A172 (cell line): ENCODE measurements at regions not wholly inside any gene's neighbourhood (a gene's known extent, or its start where the extent isn't known, plus 50 kb on each side); places are given as distances from the start of the nearest gene placed in this dataset.
"Not testable (repeated sequence)": the region's sequence is repeated elsewhere in the genome, so short reads cannot be mapped to it uniquely, and the experiment has no call there.

Source experiments
- DNase-seq: peaks from one replicate; pipeline ENCODE4 v3.0.0-alpha.2; 2015; ENCODE audit warnings: low spot score

- DNase-seq, result no peak
These were observed 188.3 kb upstream of the ANKRD55 start for GRCh38 chr5:56421246-56422075.

DNA sequence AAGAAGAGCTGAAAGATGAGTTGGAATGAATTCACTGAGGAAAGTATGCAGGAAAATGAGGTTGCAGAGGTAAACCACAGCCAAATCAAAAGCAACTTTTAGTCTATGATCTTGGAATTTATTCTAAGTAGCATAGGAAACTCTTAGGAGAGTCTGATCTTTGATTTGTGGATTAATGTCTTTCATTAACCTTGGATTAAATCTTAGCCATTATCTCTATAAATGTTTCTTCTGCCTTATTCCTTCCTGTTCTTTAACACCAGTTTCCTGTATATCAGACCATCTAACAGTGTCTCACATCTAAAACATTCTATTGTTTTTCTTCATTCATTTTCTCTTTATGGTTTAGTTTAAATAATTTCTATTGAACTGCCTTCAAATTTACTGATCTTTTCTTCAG, 187.2 kb upstream of the ANKRD55 start:
- DNase-seq, result no peak

GRCh38 chr5:56419667-56420066, 186.5 kb upstream of the ANKRD55 start:
- DNase-seq, result no peak

DNA sequence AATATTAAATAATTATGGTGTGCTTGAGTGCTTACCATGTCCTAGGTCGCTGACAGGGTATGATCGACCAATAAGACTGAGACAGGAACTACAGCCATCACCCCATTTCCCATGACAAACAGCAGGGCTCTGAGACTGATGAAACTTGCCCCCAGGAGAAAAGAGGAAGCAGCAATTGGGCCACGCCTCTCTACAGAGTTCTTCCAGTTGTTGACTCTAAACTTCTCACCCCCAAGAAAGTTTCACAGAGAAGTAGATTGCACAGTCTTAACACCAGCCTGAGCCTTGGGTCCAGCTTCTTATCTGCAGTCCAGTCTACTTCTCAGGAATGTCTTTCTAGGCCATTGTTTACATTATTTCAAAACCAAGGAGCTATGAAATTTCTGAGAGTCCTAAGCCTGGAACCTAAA, 182.2 kb upstream of the ANKRD55 start:
- DNase-seq, result peak; percentile 12

DNA sequence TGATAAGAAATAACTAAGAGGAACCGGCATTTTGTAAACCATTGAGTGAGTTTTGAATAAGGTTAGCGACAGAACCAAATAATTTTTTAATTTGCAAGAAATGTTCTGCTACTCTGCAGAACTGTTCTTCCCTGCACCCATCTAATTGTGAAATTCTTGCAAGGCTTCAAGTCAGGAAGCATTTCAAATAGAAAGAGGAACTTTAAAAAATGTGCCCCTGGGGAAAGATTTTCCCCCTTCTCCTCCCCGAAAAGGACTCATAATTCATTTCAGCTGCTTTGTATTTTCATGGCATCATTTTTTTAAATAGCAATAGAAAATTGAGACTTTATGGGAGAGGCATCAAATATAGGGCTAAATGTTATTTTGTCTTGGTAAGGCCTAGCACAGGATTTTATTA, 180.9 kb upstream of the ANKRD55 start:
- no peak for DNase-seq

DNA sequence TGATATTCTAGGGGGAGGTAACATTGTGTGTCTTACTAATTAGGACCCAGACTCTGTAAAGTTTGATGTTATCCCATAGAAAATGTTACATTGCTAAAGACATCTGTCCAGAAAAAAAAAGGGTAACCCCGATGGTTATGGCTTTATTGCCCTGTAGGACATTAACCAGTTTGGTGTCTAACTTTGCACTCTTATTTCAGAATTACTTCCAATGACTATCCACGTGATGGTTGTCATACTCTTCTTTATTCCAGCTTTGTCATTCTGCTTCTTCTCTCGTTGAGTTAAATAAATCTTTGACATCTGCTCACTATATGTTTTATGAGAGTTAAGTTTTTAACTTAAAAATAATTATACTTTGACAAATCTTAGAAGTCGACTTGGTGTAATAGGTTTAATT, 180.4 kb upstream of the ANKRD55 start:
- no peak for DNase-seq

GRCh38 chr5:56412601-56413379, 179.7 kb upstream of the ANKRD55 start:
- DNase-seq, result no peak

- DNase-seq, result no peak
These were observed 177.6 kb upstream of the ANKRD55 start for GRCh38 chr5:56410696-56411095.

GRCh38 chr5:56409331-56410190, 176.4 kb upstream of the ANKRD55 start:
- peak; percentile 90 for DNase-seq

DNA sequence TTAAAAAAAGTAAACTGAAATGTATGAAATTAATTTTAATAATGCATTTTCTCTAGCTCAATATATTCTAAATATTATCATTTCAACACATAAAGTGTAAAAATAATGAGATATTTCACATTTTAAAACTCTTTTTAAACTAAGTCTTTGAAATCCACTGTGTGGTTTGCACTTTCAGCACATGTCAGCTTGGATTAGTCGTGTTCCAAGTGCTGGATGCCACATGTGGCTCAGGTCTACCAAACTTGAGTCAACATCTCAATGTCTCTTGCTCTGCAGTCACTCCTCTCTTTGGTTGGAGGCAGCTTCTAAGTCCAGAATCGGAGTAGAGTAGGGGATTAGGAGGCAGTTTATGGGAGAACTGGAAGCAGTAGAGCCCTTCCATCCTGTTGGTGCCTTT, 173.7 kb upstream of the ANKRD55 start:
- no peak for DNase-seq

DNA sequence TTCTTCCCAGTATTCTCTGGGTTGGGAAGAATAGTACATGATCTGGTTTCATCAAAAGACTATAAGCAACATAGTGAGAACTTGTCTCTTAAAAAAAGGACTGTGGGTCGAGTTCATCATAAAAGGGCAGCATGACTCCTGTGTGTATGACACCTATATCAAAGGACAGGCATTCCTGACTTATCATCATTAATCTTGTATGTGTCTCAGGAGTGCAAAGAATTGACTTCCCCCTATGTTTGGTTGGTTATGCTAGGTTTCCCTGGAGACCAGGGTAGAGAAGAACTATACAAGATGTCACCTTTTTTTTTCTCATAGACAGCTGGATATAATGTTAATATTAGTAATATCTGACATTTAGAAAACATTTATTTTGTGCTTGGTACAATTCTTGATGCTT, 173.1 kb upstream of the ANKRD55 start:
- no peak for DNase-seq

DNA sequence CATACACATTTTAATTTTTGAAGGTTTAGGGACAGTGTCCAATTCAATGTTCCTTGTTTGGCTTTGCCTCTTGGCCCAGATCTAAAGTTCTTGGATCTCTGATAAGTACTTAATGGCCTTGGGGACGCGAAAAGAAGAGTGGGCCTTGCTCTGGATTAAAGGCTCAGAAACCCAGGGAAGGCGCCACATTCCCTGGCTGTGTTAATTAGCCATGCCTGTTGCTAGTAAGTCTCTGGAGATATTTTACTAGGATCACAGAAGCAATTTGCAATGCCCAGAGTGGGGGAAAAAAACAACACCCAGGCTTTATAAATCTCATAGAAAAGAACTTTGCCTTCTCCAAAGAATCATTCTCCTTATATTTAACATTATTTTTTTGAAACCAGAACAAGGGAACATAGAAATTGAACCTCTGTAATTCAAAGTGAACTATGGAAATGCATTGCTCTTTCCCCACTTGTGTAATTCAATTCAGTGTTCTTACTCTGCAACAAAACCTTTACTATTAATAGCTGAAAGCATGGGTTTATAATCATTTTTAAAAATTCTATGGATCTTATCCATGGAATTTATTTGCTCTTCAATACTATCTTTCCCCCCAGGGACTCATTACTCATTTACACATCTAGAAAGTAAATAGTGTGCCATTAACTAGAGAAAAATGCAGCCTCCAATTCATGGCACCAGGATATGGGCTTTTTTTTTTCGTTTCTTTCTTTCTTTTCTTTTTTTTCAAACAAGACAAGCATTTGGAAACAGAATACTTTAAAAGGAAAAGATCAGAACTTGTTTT, 172.2 kb upstream of the ANKRD55 start:
- no peak for DNase-seq

- DNase-seq, result no peak
These were observed 169.4 kb upstream of the ANKRD55 start for GRCh38 chr5:56402266-56403220.

- DNase-seq, result not testable (repeated sequence)
These were observed 164.7 kb upstream of the ANKRD55 start for GRCh38 chr5:56397796-56398195.

GRCh38 chr5:56396634-56397033, 163.5 kb upstream of the ANKRD55 start:
- no peak for DNase-seq

DNA sequence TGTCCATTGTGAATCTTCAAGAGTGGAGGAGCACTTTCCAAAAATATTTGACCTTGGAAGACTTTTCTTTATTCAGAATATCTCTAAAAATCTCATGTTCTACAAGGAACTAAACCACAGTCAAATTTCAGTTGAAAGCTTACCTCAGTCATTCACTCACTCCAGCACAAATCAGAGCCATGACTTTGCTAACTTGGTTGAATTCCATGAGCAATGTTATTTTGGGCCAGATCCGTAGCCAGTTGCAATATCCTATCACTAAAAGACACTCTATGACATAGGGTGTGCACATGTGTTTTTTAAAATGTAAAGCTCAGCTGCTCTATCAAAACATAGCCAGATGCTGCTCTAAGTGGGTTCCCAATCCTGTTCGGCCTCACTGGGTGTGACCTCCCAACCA, 156.1 kb upstream of the ANKRD55 start:
- no peak for DNase-seq

- DNase-seq, result no peak
These were observed 155.3 kb upstream of the ANKRD55 start for GRCh38 chr5:56388229-56388985.

GRCh38 chr5:56386046-56386445, 152.9 kb upstream of the ANKRD55 start:
- DNase-seq, result no peak

- no peak for DNase-seq
These were observed 151.1 kb upstream of the ANKRD55 start for GRCh38 chr5:56384186-56384585.
